ENCODE measurements at regions not wholly inside any gene's neighbourhood (a gene's known extent, or its start where the extent isn't known, plus 50 kb on each side); places are given as distances from the start of the nearest gene placed in this dataset.

DNA sequence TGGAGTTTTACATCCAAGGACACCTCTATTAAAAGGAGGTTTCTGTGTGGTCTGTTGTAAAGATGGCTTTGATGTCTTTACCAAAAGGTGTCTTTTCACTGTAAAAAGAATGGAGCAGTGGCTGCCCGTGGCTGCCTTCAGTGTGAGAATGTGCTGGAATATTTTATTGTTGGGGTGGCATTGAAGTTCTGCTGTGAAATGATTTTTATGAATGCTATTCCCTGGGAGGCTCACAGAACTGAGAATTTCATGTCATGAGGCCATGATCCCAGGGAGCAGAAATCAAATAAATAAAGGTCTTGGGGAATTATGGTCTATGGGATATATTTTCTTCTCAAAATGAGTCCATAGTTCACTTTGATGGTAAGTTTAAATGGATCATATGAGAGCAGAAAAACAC lies 425.2 kb upstream of the ZNF608 start:
- TF ChIP-seq, protein P1, sequence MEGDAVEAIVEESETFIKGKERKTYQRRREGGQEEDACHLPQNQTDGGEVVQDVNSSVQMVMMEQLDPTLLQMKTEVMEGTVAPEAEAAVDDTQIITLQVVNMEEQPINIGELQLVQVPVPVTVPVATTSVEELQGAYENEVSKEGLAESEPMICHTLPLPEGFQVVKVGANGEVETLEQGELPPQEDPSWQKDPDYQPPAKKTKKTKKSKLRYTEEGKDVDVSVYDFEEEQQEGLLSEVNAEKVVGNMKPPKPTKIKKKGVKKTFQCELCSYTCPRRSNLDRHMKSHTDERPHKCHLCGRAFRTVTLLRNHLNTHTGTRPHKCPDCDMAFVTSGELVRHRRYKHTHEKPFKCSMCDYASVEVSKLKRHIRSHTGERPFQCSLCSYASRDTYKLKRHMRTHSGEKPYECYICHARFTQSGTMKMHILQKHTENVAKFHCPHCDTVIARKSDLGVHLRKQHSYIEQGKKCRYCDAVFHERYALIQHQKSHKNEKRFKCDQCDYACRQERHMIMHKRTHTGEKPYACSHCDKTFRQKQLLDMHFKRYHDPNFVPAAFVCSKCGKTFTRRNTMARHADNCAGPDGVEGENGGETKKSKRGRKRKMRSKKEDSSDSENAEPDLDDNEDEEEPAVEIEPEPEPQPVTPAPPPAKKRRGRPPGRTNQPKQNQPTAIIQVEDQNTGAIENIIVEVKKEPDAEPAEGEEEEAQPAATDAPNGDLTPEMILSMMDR (conservative IDR thresholded peaks at IDR 0.05; ENCODE audit: control insufficient read depth, insufficient read depth, low read depth, low read length), result no peak
- DNase-seq (ENCODE audit: low read depth), result no peak
- no peak overlapping the region for H3K4me3 ChIP-seq (ENCODE audit: control insufficient read depth, low read depth, low read length)

DNA sequence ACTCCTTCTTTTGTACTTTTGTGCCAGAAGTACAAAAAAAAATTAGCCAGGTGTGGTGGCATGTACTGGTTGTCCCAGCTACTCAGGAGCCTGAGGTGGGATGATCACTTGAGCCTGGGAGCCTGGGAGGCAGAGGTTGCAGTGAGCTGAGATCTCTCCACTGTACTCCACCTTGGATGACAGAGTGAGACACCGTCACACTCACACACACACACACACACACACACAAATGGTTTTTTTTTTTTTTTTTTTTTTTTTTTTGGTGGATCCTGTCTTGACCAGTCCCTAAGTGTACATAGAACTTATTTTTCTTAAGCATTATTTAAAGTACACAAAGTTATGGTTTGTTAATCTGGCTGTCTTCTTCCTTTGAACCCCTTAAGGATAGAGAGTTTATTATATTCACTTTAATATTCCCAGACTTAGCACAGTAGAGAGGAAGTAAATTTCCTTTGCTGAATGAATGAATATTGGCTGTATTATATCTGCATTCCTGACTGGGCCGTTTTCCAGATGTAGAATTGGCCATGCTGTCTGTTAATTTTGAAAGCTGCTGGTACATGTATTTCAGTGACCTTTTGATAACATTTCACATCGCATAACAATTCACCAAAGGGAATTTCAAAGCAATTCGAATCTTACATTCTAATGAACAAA lies 429.0 kb upstream of the ZNF608 start:
- no peak for DNase-seq (ENCODE audit: low read depth)

DNA sequence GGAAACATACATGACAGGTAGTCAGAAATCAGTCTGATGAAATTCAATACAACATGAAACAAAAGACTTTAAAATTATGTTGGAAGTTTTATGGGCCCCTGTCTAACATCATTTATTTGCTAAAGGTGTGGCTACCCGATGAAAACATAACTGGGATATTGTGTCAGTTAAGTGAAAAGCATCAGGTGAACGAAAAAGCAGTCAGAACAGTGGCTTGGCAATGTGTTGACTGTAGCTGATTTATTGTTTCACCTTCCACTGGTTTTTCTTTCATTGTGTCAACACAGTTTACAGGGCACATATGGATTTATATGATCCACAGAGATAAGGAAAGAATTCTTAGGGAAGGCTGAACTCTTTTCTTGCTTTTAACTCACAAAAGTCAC lies 429.6 kb upstream of the ZNF608 start:
- TF ChIP-seq, protein P1 (conservative IDR thresholded peaks at IDR 0.05; ENCODE audit: control insufficient read depth, insufficient read depth, low read depth, low read length), result no peak
- no peak for DNase-seq (ENCODE audit: low read depth)
- no peak overlapping the region for H3K4me3 ChIP-seq (ENCODE audit: control insufficient read depth, low read depth, low read length)

More for the DNA sequence above, 429.0 kb upstream of the ZNF608 start:
- TF ChIP-seq, protein P1 (conservative IDR thresholded peaks at IDR 0.05; ENCODE audit: control insufficient read depth, insufficient read depth, low read depth, low read length), result no peak
- no peak overlapping the region for H3K4me3 ChIP-seq (ENCODE audit: control insufficient read depth, low read depth, low read length)

DNA sequence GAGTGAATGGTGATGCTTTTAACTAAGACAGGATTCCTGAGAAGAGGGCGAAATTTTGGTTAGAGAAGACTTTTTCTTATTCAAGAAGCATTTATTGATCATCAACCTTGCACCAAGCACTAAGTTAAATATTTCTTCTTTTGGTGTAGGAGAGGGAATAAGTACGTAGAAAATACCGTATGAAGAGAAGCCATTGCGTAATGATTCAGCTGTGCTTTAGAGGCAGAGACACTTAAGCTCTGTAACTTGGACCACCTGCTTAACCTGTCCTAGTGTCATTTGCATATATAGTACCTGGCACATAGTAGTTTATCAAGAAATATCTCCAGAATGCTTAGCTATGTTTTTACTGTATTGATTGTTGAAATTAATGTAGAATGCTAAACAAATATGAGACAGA lies 430.9 kb upstream of the ZNF608 start:
- no peak overlapping the region for H3K4me3 ChIP-seq (ENCODE audit: control insufficient read depth, low read depth, low read length)
- DNase-seq (ENCODE audit: low read depth), result no peak
- TF ChIP-seq, protein P1 (conservative IDR thresholded peaks at IDR 0.05; ENCODE audit: control insufficient read depth, insufficient read depth, low read depth, low read length), result no peak

DNA sequence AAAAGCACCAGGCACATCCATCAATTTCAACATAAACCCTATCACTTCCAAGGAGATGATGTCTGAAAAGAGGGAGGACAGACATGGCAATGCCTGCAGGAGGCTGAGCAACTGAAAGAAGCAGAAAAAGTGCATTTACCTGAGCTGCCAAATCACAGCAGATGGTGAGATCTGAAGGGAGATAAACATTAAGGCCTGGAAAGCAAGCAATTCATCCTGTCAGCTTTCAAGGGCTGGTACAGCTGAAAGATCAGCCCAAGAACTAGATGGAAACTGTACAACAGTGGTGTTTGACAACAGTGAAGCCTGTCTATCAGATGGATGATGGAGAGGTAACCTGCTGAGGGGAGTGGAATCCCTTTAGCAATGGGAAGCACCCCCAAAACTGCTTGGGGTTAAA lies 433.2 kb upstream of the ZNF608 start:
- no peak overlapping the region for H3K4me3 ChIP-seq (ENCODE audit: control insufficient read depth, low read depth, low read length)
- DNase-seq (ENCODE audit: low read depth), result no peak
- TF ChIP-seq, protein P1 (conservative IDR thresholded peaks at IDR 0.05; ENCODE audit: control insufficient read depth, insufficient read depth, low read depth, low read length), result no peak

DNA sequence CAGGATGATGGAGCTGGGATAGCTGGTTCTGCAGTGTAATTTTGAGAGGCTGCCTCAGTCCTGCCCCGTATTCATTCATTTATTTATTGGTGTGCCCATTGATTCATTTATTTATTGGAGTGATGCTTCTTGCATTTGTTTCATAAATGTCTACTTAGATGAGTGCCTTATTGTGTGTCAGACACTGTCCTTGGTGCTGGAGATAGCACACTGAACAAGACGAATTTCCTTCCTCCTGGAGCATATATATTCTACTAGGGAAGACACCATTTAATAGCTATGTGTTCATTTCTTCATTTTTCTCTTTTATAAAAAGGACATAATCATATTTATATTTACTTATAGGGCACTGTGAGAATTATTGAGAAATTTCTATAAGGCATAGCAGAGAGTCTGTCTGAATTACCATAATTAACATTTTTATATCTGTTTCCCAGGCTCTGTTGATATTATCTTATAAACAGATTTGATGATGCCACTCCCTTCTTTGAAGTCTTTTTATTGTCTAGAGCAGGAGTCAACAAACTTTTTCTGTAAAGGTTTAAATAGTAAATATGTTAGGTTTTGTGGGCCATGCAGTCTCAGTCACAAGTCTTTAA lies 433.9 kb upstream of the ZNF608 start:
- peak; percentile 38 for DNase-seq (ENCODE audit: low read depth)

More for the DNA sequence above, 433.9 kb upstream of the ZNF608 start:
- H3K4me3 ChIP-seq (ENCODE audit: control insufficient read depth, low read depth, low read length), result no peak overlapping the region
- TF ChIP-seq, protein P1 (conservative IDR thresholded peaks at IDR 0.05; ENCODE audit: control insufficient read depth, insufficient read depth, low read depth, low read length), result no peak

All from fibroblast of mammary gland (primary cell).